SU-DHL-6 (cell line): ENCODE measurements at regions not wholly inside any gene's neighbourhood (a gene's known extent, or its start where the extent isn't known, plus 50 kb on each side); places are given as distances from the start of the nearest gene placed in this dataset.

Source experiments
- CTCF ChIP-seq: fragments of 200-600 bp; sonication (generic); IDR thresholded peaks from one replicate; pipeline ENCODE4 v1.5.1; 2017; ENCODE audit warnings: antibody characterized with exemption, mild to moderate bottlenecking, low read length, moderate library complexity; ENCODE audit not compliant: insufficient read depth, poor library complexity, severe bottlenecking
- EZH2phosphoT487 ChIP-seq: fragments of 200-600 bp; sonication (generic), shearing (Covaris generic); conservative IDR thresholded peaks from 2 replicates; pipeline ENCODE4 v1.6.1; 2018; ENCODE audit warnings: mild to moderate bottlenecking, antibody characterized with exemption, low read length, moderate library complexity, mixed read lengths

GRCh38 chr2:196498962-196499361 lies 140.6 kb upstream of the CCDC150 start:
- TF ChIP-seq CTCF (no peak), EZH2phosphoT487 (no peak)
